Suprapubic skin (tissue), 4 donors: ENCODE measurements at regions not wholly inside any gene's neighbourhood (a gene's known extent, or its start where the extent isn't known, plus 50 kb on each side); places are given as distances from the start of the nearest gene placed in this dataset.

ENCODE experiments used
- EP300 ChIP-seq: sonication (generic); formaldehyde crosslinking; IDR thresholded peaks from one replicate; pipeline ENCODE4 v1.6.1; 2017; ENCODE audit warnings: antibody characterized with exemption
- POLR2A ChIP-seq, 2 donors: fragments of 450-650 bp; IDR thresholded peaks; one replicate each; pipeline ENCODE4 v1.6.1; 2017; ENCODE audit warnings: antibody characterized with exemption in 2 of 2, mild to moderate bottlenecking in 2 of 2, moderate library complexity in 2 of 2
- POLR2AphosphoS5 ChIP-seq, 3 donors: sonication (generic); formaldehyde crosslinking; IDR thresholded peaks; one replicate each; pipeline ENCODE4 v1.6.1; 2017; ENCODE audit warnings: antibody characterized with exemption in 3 of 3
- TF ChIP-seq, protein P1 (sequence below), 2 donors: fragments of 200-600 bp in 1 of 2; fragments of 450-650 bp in 1 of 2; sonication (generic) in 1 of 2; IDR thresholded peaks; one replicate each; pipeline ENCODE4 v1.5.1; 2016 to 2019; ENCODE audit warnings: antibody characterized with exemption in 2 of 2, mild to moderate bottlenecking in 1 of 2, moderate library complexity in 1 of 2

GRCh38 chr3:180827171-180827570, 85.3 kb upstream of the FXR1 start:
- TF ChIP-seq, protein P1, sequence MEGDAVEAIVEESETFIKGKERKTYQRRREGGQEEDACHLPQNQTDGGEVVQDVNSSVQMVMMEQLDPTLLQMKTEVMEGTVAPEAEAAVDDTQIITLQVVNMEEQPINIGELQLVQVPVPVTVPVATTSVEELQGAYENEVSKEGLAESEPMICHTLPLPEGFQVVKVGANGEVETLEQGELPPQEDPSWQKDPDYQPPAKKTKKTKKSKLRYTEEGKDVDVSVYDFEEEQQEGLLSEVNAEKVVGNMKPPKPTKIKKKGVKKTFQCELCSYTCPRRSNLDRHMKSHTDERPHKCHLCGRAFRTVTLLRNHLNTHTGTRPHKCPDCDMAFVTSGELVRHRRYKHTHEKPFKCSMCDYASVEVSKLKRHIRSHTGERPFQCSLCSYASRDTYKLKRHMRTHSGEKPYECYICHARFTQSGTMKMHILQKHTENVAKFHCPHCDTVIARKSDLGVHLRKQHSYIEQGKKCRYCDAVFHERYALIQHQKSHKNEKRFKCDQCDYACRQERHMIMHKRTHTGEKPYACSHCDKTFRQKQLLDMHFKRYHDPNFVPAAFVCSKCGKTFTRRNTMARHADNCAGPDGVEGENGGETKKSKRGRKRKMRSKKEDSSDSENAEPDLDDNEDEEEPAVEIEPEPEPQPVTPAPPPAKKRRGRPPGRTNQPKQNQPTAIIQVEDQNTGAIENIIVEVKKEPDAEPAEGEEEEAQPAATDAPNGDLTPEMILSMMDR (IDR thresholded peaks at IDR 0.05) = no peak
- no peak for TF ChIP-seq POLR2AphosphoS5 (IDR thresholded peaks at IDR 0.05)
- no peak for TF ChIP-seq POLR2A (IDR thresholded peaks at IDR 0.05)
- TF ChIP-seq EP300 = no peak
